Subcutaneous abdominal adipose tissue (tissue), 5 donors: ENCODE measurements at regions not wholly inside any gene's neighbourhood (a gene's known extent, or its start where the extent isn't known, plus 50 kb on each side); places are given as distances from the start of the nearest gene placed in this dataset.

ENCODE experiments used
- H3K27ac ChIP-seq: one replicate; pipeline ENCODE4 v1.7.0; 2013; ENCODE audit warnings: low read depth, mild to moderate bottlenecking, inconsistent platforms, low read length, moderate library complexity
- H3K27me3 ChIP-seq, 5 donors: one replicate each; pipeline ENCODE4 v1.7.0; 2013; ENCODE audit warnings: low read length in 5 of 5, inconsistent platforms in 1 of 5; ENCODE audit not compliant: control insufficient read depth in 5 of 5, insufficient read depth in 4 of 5
- H3K36me3 ChIP-seq, 5 donors: one replicate each; pipeline ENCODE4 v1.7.0; 2013; ENCODE audit warnings: low read length in 5 of 5; ENCODE audit not compliant: control insufficient read depth in 5 of 5, insufficient read depth in 5 of 5
- H3K4me1 ChIP-seq, 5 donors: one replicate each; pipeline ENCODE4 v1.7.0; 2013; ENCODE audit warnings: low read length in 5 of 5, mild to moderate bottlenecking in 3 of 5, moderate library complexity in 1 of 5; ENCODE audit not compliant: control insufficient read depth in 5 of 5, insufficient read depth in 5 of 5
- H3K4me3 ChIP-seq, 5 donors: one replicate each; pipeline ENCODE4 v1.7.0; 2013; ENCODE audit warnings: low read length in 5 of 5, low read depth in 1 of 5
- H3K9ac ChIP-seq, 5 donors: one replicate each; pipeline ENCODE4 v1.7.0; 2013; ENCODE audit warnings: low read length in 5 of 5, mild to moderate bottlenecking in 4 of 5, moderate library complexity in 3 of 5
- H3K9me3 ChIP-seq, 5 donors: one replicate each; pipeline ENCODE4 v1.7.0; 2013; ENCODE audit warnings: low read length in 5 of 5; ENCODE audit not compliant: control insufficient read depth in 5 of 5
- donor health status: healthy.
- donor health status: healthy.
- donor health status: healthy.
- donor health status: healthy.
- donor health status: healthy.

DNA sequence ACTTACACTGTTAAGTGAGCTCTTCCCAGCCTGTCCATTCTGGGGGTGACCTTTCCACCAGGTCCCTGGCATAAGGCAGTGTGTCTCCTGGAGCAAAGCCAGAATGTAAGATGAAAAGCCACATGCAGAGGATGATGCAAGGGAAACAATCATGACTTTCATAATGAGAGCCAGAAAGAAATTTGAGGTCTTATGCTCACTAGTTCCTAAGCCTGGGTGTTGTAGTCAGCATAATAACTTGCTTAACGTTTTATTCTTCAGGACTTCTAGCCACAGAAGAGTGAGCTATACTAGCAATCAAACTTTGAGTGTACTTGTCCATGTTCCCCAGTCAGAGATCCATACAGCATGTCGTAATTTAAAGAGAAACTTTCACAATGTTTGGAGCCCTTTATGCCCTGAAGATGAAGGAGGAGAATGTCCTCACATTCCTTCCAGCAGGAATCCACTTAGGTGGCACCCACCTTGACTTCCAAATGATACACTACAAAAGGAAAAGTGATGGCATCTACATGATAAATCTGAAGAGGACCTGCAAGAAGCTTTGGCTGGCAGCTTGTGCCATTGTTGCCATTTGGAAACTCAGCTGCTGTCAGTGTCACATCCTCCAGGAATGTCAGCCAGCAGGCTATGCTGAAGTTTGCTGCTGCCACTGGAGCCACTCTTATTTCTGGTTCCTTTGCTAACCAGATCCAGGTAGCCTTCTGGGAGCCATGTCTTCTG is 60.5 kb upstream of the FOXD3 start:
- no peak overlapping the region for H3K27ac ChIP-seq

DNA sequence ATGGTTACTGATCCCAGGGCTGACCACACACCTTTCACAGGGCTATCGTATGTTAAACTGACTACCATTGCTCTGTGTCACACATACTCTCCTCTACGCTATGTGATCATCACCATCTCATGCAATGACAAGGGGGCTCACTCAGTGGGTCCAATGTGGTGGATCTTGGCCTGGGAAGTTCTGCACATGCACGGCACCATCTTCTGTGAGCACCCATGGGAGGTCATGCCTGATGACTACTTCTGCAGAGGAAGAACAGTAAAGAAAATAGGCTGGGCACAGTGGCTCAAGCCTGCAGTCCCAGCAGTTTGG is 60.0 kb upstream of the FOXD3 start:
- Histone ChIP-seq H3K9ac (no peak overlapping the region), H3K27ac (no peak overlapping the region), H3K9me3 (no peaks in the 10 kb centered on the region)

More for the DNA sequence above, 60.5 kb upstream of the FOXD3 start:
- Histone ChIP-seq H3K27me3 (no peaks in the 10 kb centered on the region), H3K36me3 (no peaks in the 10 kb centered on the region), H3K4me3 (no peak overlapping the region), H3K9me3 (no peaks in the 10 kb centered on the region), H3K9ac (no peak overlapping the region), H3K4me1 (peaks cover 0 to 14% (median 8%) of the 10 kb centered on the region in 5 donors)

DNA sequence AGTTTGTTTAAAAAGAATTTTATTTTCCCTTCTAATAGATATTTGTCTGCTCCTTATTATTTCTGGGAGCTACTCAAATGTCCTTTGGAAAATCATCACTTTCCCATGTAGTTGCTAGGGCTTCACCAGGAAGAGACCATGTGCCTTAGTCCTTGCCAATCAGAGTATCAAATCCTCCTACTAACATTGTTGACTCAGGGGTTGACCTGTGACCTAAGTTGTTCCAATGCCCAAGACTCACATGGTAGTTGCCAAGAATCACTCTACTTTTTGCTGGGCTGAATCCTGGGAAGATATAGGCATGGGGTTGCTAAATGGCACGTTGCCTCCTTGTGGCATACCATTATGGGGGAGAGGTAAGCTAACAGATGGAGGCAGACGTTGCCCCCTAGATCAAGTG is 58.2 kb upstream of the FOXD3 start:
- Histone ChIP-seq H3K4me3 (no peak overlapping the region), H3K9me3 (no peaks in the 10 kb centered on the region), H3K4me1 (peaks cover 0 to 14% (median 8%) of the 10 kb centered on the region in 5 donors), H3K27ac (no peak overlapping the region), H3K36me3 (no peaks in the 10 kb centered on the region), H3K9ac (no peak overlapping the region), H3K27me3 (no peaks in the 10 kb centered on the region)

More for the DNA sequence above, 60.0 kb upstream of the FOXD3 start:
- Histone ChIP-seq H3K27me3 (no peaks in the 10 kb centered on the region), H3K4me1 (peaks cover 0 to 14% (median 8%) of the 10 kb centered on the region in 5 donors), H3K4me3 (no peak overlapping the region), H3K36me3 (no peaks in the 10 kb centered on the region)

DNA sequence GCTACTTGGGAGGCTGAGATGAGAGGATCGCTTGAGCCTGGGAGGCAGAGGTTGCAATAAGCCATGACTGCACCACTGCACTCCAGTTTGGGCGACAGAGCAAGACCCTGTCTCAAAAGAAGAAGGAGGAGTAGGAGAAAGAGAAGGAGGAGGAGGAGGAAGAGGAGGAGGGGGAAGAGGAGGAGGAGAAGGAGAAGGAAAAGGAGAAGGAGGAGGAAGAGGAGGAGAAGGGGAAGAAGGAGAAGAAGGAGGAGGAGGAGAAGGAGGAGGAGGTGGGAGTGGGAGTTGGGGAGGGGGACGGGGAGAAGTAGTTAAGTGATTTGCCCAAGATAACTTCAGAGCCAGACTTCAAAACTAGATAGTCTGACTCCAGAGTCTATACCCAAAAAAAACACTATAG is 55.5 kb upstream of the FOXD3 start:
- Histone ChIP-seq H3K4me1 (peaks cover 0 to 7% (median 4%) of the 10 kb centered on the region in 5 donors), H3K27ac (no peak overlapping the region), H3K27me3 (no peaks in the 10 kb centered on the region), H3K4me3 (no peak overlapping the region), H3K9me3 (no peaks in the 10 kb centered on the region), H3K9ac (no peak overlapping the region), H3K36me3 (no peaks in the 10 kb centered on the region)

DNA sequence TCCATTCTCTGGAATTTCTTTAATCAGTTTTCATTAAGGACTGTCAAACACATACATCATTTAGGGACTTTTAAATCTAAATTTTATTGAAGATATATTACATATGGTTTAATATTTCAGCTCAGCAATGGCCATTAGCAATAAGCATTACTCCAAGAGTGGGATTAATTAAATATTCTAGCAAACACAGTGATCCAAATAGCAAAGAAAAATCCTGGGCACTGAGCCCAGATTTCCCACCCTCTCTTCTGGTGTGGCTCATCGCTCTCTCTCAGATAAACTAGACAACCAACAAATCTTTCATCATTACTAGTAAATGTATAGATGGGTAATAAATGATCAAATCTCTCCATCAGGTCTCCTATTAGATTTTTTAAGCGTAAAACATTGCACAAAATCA is 53.5 kb upstream of the FOXD3 start:
- Histone ChIP-seq H3K9me3 (no peaks in the 10 kb centered on the region), H3K9ac (no peak overlapping the region), H3K4me3 (no peak overlapping the region), H3K27me3 (no peaks in the 10 kb centered on the region), H3K4me1 (peaks cover 0 to 4% (median 0%) of the 10 kb centered on the region in 5 donors), H3K27ac (no peak overlapping the region), H3K36me3 (no peaks in the 10 kb centered on the region)

DNA sequence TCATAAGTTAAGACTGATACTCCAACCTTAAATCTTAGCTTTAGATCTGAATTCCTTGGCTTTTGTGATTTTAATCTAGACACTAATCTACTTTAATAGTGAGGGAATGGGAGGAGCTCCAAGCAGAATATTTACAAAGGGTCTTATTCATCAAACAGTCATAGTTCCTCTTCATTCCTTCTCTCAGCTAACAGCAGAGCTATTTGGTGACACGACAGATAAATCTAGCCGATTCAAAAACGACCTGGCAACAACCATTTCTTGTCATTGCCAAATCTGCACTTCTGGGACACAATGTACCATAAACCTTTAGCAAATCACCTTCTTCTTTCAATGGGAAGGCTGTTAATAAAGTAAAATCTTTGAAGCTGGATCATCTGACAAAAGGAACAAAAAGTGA is 52.8 kb upstream of the FOXD3 start:
- no peaks in the 10 kb centered on the region for H3K36me3 ChIP-seq
- H3K27me3 ChIP-seq = no peaks in the 10 kb centered on the region
- no peaks in the 10 kb centered on the region for H3K9me3 ChIP-seq
- no peaks in the 10 kb centered on the region for H3K4me1 ChIP-seq
- no peak overlapping the region for H3K27ac ChIP-seq
- no peak overlapping the region for H3K4me3 ChIP-seq
- no peak overlapping the region for H3K9ac ChIP-seq
